MM.1S (cell line): ENCODE measurements at regions not wholly inside any gene's neighbourhood (a gene's known extent, or its start where the extent isn't known, plus 50 kb on each side); places are given as distances from the start of the nearest gene placed in this dataset.

ENCODE experiments used
- EZH2 ChIP-seq: fragments of 300-600 bp; sonication (generic); optimal IDR thresholded peaks from 2 replicates; pipeline ENCODE3; 2017; ENCODE audit warnings: low read depth, mild to moderate bottlenecking, antibody characterized with exemption, low read length, mixed read lengths
- EZH2phosphoT487 ChIP-seq: fragments of 300-600 bp; sonication (generic); IDR thresholded peaks from 2 replicates; pipeline ENCODE4 v1.6.1; 2018; ENCODE audit warnings: antibody characterized with exemption, low read length
- TF ChIP-seq, protein P1 (sequence below): fragments of 300-600 bp; sonication (generic); IDR thresholded peaks from 2 replicates; pipeline ENCODE4 v1.5.1; 2016; ENCODE audit warnings: antibody characterized with exemption, low read length, mixed read lengths

DNA sequence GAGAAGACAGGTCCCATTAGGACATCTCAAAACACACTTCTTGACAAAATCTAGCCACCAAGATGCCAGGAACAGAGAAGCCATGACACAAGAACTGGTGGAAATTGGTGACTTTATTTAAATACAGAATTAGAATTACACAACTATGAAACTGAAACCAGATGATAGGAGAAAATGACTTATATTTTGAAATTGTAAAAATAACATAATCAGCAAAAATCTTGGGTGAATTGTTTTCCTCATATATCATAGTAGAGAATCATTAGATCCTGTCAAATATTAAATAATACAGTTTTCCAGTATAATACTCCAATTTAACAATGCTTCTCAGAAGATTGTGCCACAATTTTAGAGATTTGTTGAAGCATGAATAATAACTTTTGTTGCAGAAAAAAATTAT, 81.5 kb upstream of the MROH9 start:
- TF ChIP-seq, protein P1, sequence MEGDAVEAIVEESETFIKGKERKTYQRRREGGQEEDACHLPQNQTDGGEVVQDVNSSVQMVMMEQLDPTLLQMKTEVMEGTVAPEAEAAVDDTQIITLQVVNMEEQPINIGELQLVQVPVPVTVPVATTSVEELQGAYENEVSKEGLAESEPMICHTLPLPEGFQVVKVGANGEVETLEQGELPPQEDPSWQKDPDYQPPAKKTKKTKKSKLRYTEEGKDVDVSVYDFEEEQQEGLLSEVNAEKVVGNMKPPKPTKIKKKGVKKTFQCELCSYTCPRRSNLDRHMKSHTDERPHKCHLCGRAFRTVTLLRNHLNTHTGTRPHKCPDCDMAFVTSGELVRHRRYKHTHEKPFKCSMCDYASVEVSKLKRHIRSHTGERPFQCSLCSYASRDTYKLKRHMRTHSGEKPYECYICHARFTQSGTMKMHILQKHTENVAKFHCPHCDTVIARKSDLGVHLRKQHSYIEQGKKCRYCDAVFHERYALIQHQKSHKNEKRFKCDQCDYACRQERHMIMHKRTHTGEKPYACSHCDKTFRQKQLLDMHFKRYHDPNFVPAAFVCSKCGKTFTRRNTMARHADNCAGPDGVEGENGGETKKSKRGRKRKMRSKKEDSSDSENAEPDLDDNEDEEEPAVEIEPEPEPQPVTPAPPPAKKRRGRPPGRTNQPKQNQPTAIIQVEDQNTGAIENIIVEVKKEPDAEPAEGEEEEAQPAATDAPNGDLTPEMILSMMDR = no peak
- no peak for TF ChIP-seq EZH2
- no peak for TF ChIP-seq EZH2phosphoT487
